Stimulated activated naive CD4-positive, alpha-beta T cell (primary cell): ENCODE measurements at regions not wholly inside any gene's neighbourhood (a gene's known extent, or its start where the extent isn't known, plus 50 kb on each side); places are given as distances from the start of the nearest gene placed in this dataset.
"Not testable (repeated sequence)": the region's sequence is repeated elsewhere in the genome, so short reads cannot be mapped to it uniquely, and the experiment has no call there.

Experiments used
- DNase-seq, 6 experiments: peaks; one replicate each; lab custom pipeline; 2025; lab: John Stamatoyannopoulos, UW

- DNase-seq, result no peak
Measured at GRCh38 chr12:131618701-131619100, 92.2 kb upstream of the SFSWAP start.

DNA sequence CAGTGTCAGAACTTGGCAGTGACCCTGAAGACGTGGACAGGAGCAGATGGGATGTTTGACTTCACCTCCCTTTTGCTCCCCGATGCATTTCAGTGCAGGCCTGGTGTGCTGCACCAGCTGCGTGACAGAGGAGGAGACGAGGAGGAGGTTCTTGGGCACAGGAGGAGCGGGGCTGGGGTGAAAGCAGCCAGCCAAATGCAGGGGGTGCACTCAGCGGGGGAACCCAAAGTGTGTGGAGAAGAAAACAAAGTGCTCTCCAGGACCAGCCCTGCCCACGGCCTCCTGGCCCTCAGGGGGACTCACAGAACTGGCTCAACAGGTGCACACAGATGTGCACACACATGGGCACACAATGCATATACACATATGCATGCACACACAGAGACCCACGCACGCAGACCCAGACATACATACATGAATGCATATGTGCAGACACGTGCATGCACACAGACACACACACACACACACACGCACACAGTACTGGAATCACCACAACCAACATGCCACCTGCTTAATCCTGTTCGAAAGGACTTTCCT, 91.7 kb upstream of the SFSWAP start:
- DNase-seq, result no peak

GRCh38 chr12:131619736-131620506, 91.0 kb upstream of the SFSWAP start:
- DNase-seq, result no peak

- DNase-seq, result no peak
Measured at GRCh38 chr12:131620520-131620919, 90.4 kb upstream of the SFSWAP start.

GRCh38 chr12:131620946-131621681, 89.8 kb upstream of the SFSWAP start:
- no peak for DNase-seq

GRCh38 chr12:131621701-131622421, 89.0 kb upstream of the SFSWAP start:
- DNase-seq, result no peak

DNA sequence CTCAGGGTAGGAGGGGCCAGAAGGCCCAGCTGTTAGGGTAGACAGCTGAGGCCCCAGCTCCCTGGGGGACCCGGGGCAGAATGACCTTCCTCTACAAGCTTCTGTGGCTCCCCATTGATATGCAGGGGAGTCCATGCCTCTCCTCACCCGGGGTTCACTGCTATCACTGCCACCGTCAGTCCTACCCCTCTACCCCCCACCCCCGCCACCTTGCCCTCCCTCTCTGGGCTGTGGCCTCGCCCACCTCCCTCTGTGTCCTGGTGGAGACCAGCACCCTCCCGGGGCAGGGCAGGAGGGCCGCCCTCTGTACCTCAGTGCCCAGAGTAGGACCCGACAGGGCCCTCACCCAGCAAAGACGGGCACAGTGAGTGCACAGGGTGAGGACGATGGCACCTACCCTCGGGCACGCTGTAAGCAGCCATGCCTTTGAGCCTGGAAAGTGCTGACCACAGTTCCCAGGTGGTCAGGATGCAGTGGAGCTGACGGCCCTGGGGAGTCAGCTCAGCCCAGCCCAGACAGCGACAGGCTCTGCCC, 88.4 kb upstream of the SFSWAP start:
- no peak for DNase-seq

GRCh38 chr12:131623404-131624368, 87.2 kb upstream of the SFSWAP start:
- DNase-seq, result not testable (repeated sequence)

GRCh38 chr12:131624369-131624739, 86.5 kb upstream of the SFSWAP start:
- not testable (repeated sequence) for DNase-seq

GRCh38 chr12:131624756-131625501, 86.0 kb upstream of the SFSWAP start:
- DNase-seq, result not testable (repeated sequence)

DNA sequence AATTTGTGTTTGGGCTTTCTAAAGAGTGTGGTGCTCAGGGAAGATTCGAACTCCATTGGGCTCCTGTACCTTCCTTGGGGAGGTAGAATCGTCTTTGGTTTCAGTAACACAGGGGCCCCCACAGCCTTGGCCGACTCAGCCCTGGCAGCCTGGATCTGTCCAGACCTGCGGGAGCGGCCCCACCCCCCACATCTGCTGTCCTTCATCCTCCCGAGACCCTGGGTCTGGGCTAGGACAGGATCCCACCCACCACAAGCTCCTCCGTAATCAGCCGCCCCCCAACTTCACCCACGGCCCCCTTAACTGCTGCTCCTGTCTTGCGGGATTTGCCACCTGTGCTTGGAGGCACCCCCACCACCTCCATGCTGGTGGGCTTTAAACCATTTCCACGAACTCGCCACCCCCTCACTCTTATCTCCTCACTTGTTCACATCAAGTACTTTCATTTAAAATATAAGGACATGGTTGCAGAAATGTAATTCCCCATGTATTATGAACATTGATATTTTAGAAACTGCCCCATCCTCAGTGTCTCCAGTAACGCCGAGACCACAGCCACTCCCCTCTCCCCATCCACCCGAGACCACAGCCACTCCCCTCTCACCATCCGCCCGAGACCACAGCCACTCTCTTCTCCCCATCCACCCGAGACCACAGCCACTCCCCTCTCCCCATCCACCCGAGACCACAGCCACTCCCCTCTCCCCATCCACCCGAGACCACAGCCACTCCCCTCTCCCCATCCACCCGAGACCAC, 84.7 kb upstream of the SFSWAP start:
- DNase-seq, result peak; percentile 14 to 52 (median 28)

DNA sequence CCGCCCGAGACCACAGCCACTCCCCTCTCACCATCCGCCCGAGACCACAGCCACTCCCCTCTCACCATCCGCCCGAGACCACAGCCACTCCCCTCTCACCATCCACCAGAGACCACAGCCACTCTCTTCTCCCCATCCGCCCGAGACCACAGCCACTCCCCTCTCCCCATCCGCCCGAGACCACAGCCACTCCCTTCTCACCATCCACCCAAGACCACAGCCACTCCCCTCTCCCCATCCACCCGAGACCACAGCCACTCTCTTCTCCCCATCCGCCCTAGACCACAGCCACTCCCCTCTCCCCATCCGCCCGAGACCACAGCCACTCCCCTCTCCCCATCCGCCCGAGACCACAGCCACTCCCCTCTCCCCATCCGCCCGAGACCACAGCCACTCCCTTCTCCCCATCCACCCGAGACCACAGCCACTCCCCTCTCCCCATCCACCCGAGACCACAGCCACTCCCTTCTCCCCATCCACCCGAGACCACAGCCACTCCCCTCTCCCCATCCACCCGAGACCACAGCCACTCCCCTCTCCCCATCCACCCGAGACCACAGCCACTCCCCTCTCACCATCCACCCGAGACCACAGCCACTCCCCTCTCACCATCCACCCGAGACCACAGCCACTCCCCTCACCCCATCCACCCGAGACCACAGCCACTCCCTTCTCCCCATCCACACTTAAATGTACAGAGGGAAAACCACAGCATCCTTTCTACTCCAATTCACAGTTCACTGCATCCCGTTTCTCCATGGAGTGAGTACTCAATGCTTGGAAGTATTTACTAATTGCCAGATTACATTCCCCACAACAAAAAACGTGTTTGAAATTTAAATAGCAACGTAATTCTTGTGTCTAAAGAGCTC, 83.5 kb upstream of the SFSWAP start:
- peak; percentile 58 to 89 (median 75) for DNase-seq

DNA sequence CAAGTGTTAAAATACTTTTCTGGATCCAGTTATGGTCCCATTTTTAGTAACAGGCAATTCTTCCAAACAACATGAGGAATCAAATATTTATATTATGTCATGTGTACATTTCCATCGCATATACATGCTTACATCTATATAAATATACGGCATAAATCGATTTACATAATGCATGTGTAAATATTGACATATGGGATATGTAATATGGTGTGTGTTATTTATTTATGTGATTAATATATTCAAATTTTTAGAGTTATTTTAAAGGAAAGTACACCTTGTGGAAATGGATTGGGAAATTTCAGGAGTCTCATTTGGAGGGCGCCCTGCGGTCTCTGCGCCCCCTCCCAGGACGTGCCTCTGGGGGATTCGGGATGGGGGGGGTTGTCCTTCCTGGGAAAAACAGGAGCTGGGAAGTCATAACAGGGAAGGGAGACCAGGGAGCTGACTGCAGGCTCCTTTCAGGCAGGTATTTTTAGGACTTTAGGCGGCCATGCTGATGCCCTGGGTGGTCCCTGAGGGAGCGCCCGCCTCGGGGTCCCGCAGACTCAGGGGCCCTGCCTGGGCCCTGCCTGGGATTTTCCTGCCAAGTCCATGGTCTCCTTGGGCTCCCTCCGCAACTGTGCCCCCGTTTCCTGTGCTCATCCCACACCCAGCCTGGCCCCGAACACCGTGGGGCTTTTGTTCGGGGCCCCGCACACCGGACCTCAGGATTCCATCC, 82.7 kb upstream of the SFSWAP start:
- no peak for DNase-seq

GRCh38 chr12:131628766-131629448, 82.0 kb upstream of the SFSWAP start:
- DNase-seq, result no peak

GRCh38 chr12:131631230-131631629, 79.7 kb upstream of the SFSWAP start:
- DNase-seq, result no peak

GRCh38 chr12:131631889-131632651, 78.8 kb upstream of the SFSWAP start:
- DNase-seq, result not testable (repeated sequence)

DNA sequence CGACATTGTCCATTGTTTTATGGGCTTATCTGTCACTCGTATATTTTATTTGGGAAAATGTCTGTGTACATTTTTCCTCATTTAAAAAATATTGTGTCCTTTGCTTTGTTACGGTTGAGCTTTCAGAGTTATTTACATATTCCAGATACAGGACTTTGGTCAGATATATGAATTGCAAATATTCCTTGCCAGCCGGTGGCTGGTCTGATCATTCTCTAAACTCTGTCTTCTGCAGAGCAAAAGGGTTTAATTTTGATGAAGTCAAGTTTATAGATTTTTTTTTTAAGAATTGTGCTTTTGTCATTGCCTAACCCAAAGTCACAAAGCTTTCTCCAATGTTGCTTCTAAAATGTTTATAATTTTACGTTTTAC, 78.3 kb upstream of the SFSWAP start:
- DNase-seq, result not testable (repeated sequence)
